HL-60 (cell line): ENCODE measurements at regions not wholly inside any gene's neighbourhood (a gene's known extent, or its start where the extent isn't known, plus 50 kb on each side); places are given as distances from the start of the nearest gene placed in this dataset.
"Not testable (repeated sequence)": the region's sequence is repeated elsewhere in the genome, so short reads cannot be mapped to it uniquely, and the experiment has no call there.

Experiments used
- DNase-seq, 2 experiments: peaks; one replicate each; pipeline ENCODE4 v3.0.0-alpha.2; 2010 to 2020; ENCODE audit warnings: low read depth in 1 of 2, low spot score in 1 of 2
- H3K27ac ChIP-seq: fragments of 250-450 bp; sonication (Bioruptor Pico); replicated peaks from 2 replicates; pipeline ENCODE4 v1.5.1; 2020; ENCODE audit warnings: mild to moderate bottlenecking, moderate library complexity
- H3K27me3 ChIP-seq: fragments of 250-450 bp; sonication (Bioruptor Pico); 2 replicates; pipeline ENCODE4 v1.5.1; 2021; ENCODE audit warnings: mild to moderate bottlenecking, moderate library complexity; ENCODE audit not compliant: insufficient read depth, poor library complexity, severe bottlenecking
- H3K4me3 ChIP-seq: replicated peaks from 2 replicates; pipeline ENCODE4 v1.5.1; 2011; ENCODE audit warnings: mild to moderate bottlenecking, control low read depth, low read length; ENCODE audit not compliant: insufficient read depth
- CTCF ChIP-seq: IDR thresholded peaks from one replicate; pipeline ENCODE4 v1.5.1; 2011; ENCODE audit warnings: low read length, control low read depth, inconsistent platforms; ENCODE audit not compliant: insufficient read depth
- GABPA ChIP-seq: IDR thresholded peaks from 2 replicates; pipeline ENCODE4 v1.6.1; 2012; ENCODE audit warnings: low read depth
- POLR2AphosphoS5 ChIP-seq: IDR thresholded peaks from 2 replicates; pipeline ENCODE4 v1.6.1; 2012; ENCODE audit warnings: low read depth
- REST ChIP-seq: IDR thresholded peaks from 2 replicates; pipeline ENCODE4 v1.6.1; 2012; ENCODE audit warnings: low read depth; ENCODE audit not compliant: insufficient replicate concordance
- SPI1 ChIP-seq: IDR thresholded peaks from 2 replicates; pipeline ENCODE4 v1.6.1; 2012; ENCODE audit warnings: low read depth, mild to moderate bottlenecking, borderline replicate concordance

- Histone ChIP-seq H3K4me3 (no peak overlapping the region), H3K27ac (no peak overlapping the region), H3K27me3 (no peaks in the 10 kb centered on the region)
- TF ChIP-seq CTCF (no peak), SPI1 (no peak), REST (no peak)
- DNase-seq: no peak
Measured at GRCh38 chr3:87957575-87957974, 101.2 kb downstream of the CGGBP1 start.

GRCh38 chr3:87949879-87950208, 109.0 kb downstream of the CGGBP1 start:
- Histone ChIP-seq H3K27ac (no peak overlapping the region), H3K4me3 (no peak overlapping the region), H3K27me3 (no peaks in the 10 kb centered on the region)
- DNase-seq: no peak
- TF ChIP-seq POLR2AphosphoS5: no peak
- no peak for TF ChIP-seq CTCF

- H3K4me3 ChIP-seq: no peak overlapping the region
- no peak for TF ChIP-seq REST
- no peak for TF ChIP-seq SPI1
- no peak for TF ChIP-seq POLR2AphosphoS5
- TF ChIP-seq CTCF: no peak
- TF ChIP-seq GABPA: no peak
- H3K27ac ChIP-seq: no peak overlapping the region
- DNase-seq: no peak
- H3K27me3 ChIP-seq: no peaks in the 10 kb centered on the region
Measured at GRCh38 chr3:87949189-87949878, 109.5 kb downstream of the CGGBP1 start.

- H3K27me3 ChIP-seq, DNase-seq, H3K4me3 ChIP-seq, H3K27ac ChIP-seq: not testable (repeated sequence)
Measured at GRCh38 chr3:87946007-87946406, 112.8 kb downstream of the CGGBP1 start.

- not testable (repeated sequence) for H3K27ac ChIP-seq, H3K27me3 ChIP-seq, DNase-seq, H3K4me3 ChIP-seq
Measured at GRCh38 chr3:87942256-87942655, 116.5 kb downstream of the CGGBP1 start.
